K562 (cell line): ENCODE measurements at regions not wholly inside any gene's neighbourhood (a gene's known extent, or its start where the extent isn't known, plus 50 kb on each side); places are given as distances from the start of the nearest gene placed in this dataset.

Experiments used
- CREB3 ChIP-seq: fragments of 450-650 bp; conservative IDR thresholded peaks from 2 replicates; pipeline ENCODE4 v1.6.1; 2016; ENCODE audit warnings: missing genetic modification characterization, low read depth, mild to moderate bottlenecking, missing compliant biosample characterization, moderate library complexity
- ELF2 ChIP-seq: fragments of 250-450 bp; sonication (Bioruptor Pico); IDR thresholded peaks from 2 replicates; pipeline ENCODE4 v1.5.0; 2021; ENCODE audit warnings: mild to moderate bottlenecking
- NFXL1 ChIP-seq: fragments of 450-650 bp; formaldehyde crosslinking; IDR thresholded peaks from 2 replicates; pipeline ENCODE4 v1.4.0; 2021; ENCODE audit warnings: mild to moderate bottlenecking
- PTRF ChIP-seq: fragments of 450-650 bp; IDR thresholded peaks from 2 replicates; pipeline ENCODE4 v1.6.1; 2016; ENCODE audit warnings: mild to moderate bottlenecking, missing genetic modification characterization, missing compliant biosample characterization
- ZNF263 ChIP-seq: sonication (generic); formaldehyde crosslinking; IDR thresholded peaks from 2 replicates; pipeline ENCODE4 v1.8.0; 2022; ENCODE audit warnings: mild to moderate bottlenecking, missing genetic modification reagents, borderline replicate concordance
- TF ChIP-seq, protein P1 (sequence below): sonication (generic); formaldehyde crosslinking; IDR thresholded peaks from 2 replicates; pipeline ENCODE4 v1.8.1; 2023; ENCODE audit warnings: mild to moderate bottlenecking, missing genetic modification reagents, moderate library complexity
- TF ChIP-seq, protein P2 (sequence below): fragments of 200-400 bp; formaldehyde crosslinking; IDR thresholded peaks from 2 replicates; pipeline ENCODE4 v1.6.1; 2017; ENCODE audit warnings: mild to moderate bottlenecking, low read depth, low read length, moderate library complexity
- TF ChIP-seq, protein P3 (sequence below): fragments of 200-600 bp; sonication (generic); IDR thresholded peaks from one replicate; pipeline ENCODE4 v1.6.1; 2012; ENCODE audit warnings: mild to moderate bottlenecking, low read depth, low read length, inconsistent platforms

- TF ChIP-seq, protein P1, sequence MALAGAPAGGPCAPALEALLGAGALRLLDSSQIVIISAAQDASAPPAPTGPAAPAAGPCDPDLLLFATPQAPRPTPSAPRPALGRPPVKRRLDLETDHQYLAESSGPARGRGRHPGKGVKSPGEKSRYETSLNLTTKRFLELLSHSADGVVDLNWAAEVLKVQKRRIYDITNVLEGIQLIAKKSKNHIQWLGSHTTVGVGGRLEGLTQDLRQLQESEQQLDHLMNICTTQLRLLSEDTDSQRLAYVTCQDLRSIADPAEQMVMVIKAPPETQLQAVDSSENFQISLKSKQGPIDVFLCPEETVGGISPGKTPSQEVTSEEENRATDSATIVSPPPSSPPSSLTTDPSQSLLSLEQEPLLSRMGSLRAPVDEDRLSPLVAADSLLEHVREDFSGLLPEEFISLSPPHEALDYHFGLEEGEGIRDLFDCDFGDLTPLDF = no peak
- TF ChIP-seq ELF2 (CRISPR knock-in tag) (no peak), NFXL1 (CRISPR knock-in tag) (no peak), ZNF263 (CRISPR knock-in tag) (no peak), PTRF (tag) (no peak), CREB3 (tag) (no peak)
- TF ChIP-seq, protein P2, sequence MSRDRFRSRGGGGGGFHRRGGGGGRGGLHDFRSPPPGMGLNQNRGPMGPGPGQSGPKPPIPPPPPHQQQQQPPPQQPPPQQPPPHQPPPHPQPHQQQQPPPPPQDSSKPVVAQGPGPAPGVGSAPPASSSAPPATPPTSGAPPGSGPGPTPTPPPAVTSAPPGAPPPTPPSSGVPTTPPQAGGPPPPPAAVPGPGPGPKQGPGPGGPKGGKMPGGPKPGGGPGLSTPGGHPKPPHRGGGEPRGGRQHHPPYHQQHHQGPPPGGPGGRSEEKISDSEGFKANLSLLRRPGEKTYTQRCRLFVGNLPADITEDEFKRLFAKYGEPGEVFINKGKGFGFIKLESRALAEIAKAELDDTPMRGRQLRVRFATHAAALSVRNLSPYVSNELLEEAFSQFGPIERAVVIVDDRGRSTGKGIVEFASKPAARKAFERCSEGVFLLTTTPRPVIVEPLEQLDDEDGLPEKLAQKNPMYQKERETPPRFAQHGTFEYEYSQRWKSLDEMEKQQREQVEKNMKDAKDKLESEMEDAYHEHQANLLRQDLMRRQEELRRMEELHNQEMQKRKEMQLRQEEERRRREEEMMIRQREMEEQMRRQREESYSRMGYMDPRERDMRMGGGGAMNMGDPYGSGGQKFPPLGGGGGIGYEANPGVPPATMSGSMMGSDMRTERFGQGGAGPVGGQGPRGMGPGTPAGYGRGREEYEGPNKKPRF = no peak
- TF ChIP-seq, protein P3, sequence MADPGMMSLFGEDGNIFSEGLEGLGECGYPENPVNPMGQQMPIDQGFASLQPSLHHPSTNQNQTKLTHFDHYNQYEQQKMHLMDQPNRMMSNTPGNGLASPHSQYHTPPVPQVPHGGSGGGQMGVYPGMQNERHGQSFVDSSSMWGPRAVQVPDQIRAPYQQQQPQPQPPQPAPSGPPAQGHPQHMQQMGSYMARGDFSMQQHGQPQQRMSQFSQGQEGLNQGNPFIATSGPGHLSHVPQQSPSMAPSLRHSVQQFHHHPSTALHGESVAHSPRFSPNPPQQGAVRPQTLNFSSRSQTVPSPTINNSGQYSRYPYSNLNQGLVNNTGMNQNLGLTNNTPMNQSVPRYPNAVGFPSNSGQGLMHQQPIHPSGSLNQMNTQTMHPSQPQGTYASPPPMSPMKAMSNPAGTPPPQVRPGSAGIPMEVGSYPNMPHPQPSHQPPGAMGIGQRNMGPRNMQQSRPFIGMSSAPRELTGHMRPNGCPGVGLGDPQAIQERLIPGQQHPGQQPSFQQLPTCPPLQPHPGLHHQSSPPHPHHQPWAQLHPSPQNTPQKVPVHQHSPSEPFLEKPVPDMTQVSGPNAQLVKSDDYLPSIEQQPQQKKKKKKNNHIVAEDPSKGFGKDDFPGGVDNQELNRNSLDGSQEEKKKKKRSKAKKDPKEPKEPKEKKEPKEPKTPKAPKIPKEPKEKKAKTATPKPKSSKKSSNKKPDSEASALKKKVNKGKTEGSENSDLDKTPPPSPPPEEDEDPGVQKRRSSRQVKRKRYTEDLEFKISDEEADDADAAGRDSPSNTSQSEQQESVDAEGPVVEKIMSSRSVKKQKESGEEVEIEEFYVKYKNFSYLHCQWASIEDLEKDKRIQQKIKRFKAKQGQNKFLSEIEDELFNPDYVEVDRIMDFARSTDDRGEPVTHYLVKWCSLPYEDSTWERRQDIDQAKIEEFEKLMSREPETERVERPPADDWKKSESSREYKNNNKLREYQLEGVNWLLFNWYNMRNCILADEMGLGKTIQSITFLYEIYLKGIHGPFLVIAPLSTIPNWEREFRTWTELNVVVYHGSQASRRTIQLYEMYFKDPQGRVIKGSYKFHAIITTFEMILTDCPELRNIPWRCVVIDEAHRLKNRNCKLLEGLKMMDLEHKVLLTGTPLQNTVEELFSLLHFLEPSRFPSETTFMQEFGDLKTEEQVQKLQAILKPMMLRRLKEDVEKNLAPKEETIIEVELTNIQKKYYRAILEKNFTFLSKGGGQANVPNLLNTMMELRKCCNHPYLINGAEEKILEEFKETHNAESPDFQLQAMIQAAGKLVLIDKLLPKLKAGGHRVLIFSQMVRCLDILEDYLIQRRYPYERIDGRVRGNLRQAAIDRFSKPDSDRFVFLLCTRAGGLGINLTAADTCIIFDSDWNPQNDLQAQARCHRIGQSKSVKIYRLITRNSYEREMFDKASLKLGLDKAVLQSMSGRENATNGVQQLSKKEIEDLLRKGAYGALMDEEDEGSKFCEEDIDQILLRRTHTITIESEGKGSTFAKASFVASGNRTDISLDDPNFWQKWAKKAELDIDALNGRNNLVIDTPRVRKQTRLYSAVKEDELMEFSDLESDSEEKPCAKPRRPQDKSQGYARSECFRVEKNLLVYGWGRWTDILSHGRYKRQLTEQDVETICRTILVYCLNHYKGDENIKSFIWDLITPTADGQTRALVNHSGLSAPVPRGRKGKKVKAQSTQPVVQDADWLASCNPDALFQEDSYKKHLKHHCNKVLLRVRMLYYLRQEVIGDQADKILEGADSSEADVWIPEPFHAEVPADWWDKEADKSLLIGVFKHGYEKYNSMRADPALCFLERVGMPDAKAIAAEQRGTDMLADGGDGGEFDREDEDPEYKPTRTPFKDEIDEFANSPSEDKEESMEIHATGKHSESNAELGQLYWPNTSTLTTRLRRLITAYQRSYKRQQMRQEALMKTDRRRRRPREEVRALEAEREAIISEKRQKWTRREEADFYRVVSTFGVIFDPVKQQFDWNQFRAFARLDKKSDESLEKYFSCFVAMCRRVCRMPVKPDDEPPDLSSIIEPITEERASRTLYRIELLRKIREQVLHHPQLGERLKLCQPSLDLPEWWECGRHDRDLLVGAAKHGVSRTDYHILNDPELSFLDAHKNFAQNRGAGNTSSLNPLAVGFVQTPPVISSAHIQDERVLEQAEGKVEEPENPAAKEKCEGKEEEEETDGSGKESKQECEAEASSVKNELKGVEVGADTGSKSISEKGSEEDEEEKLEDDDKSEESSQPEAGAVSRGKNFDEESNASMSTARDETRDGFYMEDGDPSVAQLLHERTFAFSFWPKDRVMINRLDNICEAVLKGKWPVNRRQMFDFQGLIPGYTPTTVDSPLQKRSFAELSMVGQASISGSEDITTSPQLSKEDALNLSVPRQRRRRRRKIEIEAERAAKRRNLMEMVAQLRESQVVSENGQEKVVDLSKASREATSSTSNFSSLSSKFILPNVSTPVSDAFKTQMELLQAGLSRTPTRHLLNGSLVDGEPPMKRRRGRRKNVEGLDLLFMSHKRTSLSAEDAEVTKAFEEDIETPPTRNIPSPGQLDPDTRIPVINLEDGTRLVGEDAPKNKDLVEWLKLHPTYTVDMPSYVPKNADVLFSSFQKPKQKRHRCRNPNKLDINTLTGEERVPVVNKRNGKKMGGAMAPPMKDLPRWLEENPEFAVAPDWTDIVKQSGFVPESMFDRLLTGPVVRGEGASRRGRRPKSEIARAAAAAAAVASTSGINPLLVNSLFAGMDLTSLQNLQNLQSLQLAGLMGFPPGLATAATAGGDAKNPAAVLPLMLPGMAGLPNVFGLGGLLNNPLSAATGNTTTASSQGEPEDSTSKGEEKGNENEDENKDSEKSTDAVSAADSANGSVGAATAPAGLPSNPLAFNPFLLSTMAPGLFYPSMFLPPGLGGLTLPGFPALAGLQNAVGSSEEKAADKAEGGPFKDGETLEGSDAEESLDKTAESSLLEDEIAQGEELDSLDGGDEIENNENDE = no peak
Measured at GRCh38 chr7:32694182-32694581, 197.4 kb downstream of the KBTBD2 start (continued).
